Occipital lobe (tissue), 1 donor: ENCODE measurements at regions not wholly inside any gene's neighbourhood (a gene's known extent, or its start where the extent isn't known, plus 50 kb on each side); places are given as distances from the start of the nearest gene placed in this dataset.
A peak's percentile ranks its signal among the peaks of the same experiment; 100 is the strongest.

ENCODE experiments used
- DNase-seq: peaks from one replicate; lab custom pipeline; 2025; lab: John Stamatoyannopoulos, UW

DNA sequence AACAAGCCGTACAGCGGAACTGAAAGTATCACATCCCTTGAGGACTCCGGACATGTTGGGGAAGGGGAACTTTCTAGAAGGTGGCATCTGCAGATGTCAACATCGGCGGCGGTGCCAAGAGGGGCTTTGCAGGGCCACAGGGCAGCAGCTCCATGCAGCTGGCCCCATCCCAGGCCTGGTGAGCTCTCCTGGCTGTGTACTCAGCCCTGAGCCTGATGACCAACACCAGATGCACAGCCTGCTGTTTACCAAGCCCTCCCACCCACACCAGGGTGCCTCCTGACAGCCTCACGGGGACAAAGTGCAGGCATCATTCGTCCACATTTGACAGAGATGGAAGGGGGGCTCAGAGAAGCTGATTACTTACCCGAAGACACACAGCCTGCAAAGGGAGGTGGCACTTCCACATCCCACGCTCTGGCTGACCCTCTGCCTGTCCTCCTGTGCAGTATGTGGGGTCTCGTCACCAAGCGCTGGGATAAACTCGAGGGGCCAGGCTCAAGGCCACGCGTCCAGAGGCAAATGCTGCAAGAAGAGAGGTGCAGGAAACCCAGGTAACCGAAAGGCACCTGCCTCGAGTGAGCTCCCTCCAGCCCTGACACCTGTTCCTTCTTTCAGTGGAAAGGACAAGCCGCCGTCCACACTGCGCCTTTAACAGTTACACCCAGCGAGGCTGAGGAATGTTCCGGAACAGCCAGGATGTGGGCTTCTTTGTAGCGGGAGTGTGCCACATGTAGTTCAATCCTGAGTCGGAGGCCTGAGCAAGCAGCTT is 69.0 kb upstream of the ASAP2 start:
- no peak for DNase-seq

DNA sequence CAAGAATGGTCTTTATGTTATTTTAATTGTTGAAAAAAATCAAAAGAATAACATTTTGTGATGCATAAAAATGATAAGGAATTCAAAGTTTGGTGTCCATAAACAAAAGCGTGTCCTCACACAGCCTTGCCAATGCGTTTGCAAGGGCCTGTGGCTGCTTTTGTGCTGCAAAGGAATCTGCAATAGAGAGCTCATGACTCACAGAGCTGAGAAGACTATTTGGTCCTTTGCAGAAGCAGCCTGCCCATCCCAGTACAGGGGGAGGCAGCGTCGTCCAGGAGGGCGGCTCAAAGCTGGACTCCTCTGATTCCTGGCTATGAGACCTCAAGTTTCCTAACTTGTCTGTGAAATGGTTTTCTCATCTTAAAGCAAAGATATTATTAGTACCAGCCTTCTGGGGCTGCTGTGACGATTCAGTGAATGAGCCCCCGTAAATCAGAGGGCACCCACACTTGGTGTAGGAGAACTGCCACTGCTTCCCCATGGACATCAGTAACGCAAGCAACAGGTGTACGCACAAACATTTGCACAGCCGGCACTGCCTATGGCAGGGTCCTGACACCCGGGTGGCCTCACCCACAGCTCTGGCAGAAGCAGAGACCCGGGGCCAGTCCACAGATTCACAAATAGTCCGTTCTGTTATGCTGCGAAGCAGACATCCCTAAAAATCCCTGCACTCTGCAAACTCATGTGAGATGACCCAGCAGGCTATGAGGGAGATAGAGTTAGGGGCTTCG is 70.6 kb upstream of the ASAP2 start:
- DNase-seq: no peak

DNA sequence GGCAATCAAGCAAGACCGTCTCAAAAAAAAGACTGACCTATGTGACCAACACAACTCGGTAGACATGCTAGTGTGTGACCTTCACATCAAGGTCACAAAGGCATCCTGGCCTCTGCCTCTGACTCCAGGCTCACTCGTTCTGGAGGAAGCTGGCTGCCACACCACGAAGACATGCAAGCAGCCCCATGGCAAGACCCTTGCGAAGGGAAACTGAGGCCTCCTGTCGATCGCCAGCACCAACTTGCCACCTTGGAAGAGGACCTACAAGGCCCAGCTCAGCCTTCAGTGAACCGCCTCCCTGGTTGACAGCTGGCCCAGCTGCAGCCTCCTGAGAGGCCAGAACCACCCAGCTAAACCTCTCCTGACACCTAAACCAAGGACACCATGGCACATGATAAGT is 79.3 kb upstream of the ASAP2 start:
- DNase-seq: no peak

DNA sequence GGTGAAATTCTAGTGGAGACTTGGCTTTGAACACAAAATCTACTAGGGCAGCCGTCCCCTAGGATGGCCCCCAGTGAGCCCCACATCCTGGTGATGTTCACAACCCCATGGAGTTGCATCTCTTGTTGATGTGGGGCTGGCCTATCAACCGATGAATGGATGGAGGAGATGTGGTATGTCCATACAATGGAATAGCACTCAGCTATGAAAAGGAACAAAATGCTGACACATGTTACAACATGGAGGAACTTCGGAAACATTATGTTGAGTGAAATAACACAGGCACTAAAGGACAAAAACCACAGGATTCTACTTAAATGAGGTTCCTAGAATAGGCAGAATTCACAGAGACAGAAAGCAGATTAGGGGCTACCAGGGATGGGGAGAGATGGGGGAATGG is 80.1 kb upstream of the ASAP2 start:
- no peak for DNase-seq

DNA sequence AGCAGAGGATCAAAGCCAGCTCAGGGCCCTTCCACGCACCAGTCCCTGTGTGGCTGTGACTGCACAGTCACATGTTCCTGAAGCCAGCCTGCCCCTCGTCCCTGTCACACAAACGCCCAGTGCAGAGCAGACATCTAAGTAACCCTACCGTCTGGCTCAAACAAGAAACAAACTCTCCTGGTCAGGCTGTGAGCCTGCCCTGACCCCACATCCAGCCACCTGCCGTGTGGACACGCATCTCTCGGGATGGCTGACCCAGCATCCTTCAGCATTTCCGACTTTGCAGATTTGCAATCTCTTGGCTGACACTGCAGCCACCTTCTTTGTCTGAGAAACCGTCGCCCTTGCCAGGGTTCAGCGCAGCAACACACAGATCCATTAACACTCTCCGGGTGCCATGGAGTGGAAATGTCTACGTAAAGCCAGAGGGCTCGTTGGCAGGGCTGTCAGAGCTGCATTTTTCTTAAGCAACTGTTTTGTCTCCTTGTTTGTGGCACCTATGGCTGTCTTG is 82.3 kb upstream of the ASAP2 start:
- no peak for DNase-seq

DNA sequence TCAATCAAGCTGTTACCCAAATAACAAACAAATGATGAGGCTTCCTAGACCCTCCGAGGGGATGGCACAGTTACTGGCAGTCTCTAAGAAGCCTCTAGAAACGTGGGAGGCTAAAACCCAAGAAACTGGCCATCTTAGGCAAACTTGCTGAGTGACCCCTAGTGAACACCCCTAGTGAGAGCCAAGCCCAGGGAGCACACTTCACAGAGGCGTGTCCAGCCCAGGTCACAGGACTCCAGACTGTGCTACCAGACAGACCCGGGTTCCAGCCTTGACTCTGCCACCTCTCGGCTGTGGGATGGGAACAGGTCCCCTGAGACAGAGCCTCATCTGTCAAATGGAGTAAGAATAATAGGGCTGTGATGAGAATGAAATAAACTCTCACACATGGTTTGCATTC is 83.5 kb upstream of the ASAP2 start:
- DNase-seq: no peak

DNA sequence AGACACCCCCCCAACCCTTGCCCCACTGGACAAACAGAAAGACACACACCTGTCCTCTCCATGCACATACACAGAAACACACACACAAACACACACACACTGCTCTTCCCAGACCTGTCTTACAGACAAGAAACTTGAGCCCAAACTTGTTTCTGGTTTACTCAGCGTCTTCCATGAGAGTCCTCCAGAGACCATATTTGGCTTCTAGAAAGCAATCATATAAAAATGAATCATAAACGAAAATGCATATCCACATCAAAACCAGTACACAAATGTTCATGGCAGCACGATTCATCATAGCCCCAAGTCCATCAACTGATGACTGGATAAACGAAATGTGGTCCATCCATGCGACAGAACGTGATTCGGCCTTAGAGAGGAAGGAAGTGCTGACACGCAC is 84.2 kb upstream of the ASAP2 start:
- DNase-seq: no peak

DNA sequence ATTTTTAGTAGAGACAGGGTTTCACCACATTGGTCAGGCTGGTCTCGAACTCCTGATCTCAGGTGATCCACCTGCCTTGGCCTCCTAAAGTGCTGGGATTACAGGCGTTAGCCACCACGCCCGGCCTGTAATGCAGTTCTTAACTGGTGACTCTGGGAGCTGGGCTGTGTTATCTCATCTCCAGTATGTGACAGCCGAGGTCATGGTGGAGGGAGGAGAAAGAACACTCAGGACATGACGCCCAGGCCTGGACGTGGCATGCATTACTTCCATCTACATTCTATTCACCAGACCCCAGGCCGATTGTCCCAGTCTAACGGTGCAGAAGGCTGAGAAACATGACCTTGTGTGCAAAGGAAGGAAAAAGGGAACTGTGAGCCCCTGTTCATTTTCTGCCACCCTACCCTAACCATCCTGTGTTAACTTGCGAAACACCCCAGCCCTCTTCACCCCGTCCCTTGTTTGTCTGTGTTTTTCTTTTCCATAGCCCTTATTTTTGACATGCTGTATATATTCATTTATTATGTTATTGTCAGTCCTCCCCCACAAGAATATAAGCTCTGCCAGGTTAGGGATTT is 88.1 kb upstream of the ASAP2 start:
- no peak for DNase-seq

DNA sequence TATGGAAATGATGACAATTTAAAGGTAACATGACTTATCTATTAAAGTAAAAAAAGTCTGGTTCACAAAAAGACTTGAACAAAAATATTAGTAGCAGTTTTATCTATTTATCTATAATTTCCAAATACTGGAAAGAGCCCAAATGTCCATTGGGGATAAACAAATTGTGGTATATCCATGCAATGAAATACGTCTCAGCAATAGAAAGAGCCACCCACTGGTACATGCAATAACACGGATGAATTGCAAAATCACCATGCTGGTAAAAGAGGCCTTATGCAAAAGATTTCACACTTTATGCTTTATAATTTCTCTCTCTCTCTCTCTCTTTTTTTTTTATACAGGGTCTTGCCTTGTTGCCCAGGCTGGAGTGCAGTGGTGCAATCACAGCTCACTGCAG is 91.4 kb upstream of the ASAP2 start:
- no peak for DNase-seq

DNA sequence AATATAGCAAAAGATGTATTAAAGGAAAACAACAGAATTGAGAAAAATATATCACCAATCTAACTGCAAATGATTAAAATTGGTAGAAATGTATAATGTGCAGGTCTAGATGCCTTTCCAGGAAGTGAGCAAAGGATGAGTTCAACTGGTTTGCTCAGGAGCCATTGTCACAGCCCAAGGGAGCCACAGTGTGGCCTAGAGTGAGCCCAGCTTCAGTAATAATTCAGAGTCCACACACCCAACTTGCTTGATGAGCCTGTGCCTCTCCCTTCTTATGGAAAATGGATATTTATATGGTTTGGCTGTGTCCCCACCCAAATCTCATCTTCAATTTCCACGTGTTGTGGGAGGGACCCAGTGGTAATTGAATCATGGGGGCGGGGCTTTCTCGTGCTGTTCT is 92.2 kb upstream of the ASAP2 start:
- no peak for DNase-seq

DNA sequence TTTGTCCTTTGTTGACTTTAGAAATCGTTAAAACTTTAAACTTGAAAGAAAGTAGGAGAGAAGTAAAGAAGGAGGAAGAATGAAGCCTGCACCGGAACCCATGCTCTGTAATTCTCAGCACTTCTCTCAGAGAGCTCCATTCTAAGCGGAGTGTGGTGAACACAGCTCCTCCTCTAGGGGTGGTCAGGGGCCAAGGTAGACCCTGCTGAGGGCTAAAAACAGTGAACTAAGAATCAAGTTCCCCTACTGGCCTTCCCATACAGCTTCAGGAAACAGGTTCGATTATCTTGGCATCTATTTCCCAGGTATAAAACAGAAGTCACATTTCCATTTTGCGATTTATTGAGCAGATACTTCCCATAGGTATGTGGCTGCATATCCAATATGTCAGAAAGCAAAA is 92.7 kb upstream of the ASAP2 start:
- DNase-seq: no peak

DNA sequence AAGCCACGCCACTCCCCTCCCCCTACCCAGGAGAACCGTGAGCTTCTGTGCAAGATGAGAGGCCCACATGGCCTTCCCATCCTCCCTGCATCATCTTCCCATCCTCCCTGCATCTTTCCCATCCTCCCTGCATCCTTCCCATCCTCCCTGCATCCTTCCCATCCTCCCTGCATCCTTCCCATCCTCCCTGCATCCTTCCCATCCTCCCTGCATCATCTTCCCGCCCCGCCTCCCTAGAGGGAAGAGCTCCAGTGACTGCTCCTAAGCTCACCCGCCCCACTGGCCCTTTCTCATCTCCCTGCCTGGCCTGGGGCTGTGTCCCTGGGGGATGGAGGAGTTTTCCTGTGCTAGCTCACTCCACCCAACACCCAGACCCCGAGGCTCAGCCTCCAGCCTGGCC is 93.3 kb upstream of the ASAP2 start:
- no peak for DNase-seq

DNA sequence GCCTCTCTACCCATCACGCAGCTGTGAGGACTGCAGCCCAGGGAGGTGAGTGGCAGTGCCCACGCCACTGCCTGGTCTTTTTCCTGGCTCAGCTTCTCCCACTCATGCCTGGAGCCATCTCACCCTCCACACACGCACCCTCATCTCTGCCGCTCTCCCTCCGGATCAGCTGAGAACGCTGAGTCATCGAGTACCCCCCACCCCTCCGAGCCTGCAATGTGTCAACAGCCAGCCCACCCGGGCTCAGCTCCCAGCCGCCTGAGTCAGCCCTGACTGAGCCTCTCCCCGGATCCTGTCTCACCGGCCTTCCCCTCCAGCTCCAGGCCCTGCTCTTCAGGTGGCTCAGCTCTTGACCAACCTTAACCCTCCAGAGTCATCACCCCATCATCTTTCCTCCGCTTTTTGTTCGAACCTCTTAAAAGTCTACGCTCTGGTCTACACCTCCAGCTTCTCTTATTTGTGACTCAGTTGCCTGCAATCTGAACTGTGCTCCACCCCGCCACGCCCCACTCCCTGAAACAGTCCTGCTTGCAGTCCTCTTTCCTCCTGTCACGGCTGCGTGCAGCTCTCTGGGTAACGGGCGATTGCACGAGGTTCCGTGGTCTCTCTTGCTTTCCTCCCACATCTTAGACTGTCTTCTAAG is 94.4 kb upstream of the ASAP2 start:
- DNase-seq: peak; percentile 70

DNA sequence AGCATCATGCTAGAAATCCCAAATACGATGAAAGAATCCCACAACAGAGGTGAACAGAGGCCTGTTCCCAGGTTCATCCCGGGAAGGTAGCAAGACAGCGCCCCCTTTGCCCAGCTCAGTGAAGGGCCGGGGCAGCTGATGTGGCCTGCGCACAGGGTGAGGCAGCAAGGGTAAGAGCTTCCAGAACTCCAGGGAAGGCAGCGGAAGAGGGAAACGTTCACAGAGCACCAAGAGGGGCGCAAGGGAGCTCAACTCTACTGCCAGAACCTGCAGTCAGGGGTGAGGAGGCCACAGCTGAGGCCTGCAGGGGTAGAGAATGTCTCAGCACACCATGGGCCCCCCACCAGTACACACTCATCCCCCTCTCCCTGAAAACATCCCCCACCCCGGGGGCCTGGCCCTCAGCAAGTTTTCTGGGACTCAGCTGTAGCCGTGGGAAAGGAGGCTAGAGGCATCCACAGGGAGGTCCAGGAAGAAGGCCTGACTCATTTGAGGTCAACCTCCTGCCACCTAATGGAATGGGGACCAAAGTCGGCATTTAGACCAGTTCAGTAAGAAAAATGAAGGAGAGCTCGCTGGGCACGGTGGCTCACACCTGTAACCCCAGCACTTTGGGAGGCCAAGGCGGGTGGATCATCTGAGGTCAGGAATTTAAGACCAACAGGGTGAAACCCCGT is 95.6 kb upstream of the ASAP2 start:
- DNase-seq: no peak

DNA sequence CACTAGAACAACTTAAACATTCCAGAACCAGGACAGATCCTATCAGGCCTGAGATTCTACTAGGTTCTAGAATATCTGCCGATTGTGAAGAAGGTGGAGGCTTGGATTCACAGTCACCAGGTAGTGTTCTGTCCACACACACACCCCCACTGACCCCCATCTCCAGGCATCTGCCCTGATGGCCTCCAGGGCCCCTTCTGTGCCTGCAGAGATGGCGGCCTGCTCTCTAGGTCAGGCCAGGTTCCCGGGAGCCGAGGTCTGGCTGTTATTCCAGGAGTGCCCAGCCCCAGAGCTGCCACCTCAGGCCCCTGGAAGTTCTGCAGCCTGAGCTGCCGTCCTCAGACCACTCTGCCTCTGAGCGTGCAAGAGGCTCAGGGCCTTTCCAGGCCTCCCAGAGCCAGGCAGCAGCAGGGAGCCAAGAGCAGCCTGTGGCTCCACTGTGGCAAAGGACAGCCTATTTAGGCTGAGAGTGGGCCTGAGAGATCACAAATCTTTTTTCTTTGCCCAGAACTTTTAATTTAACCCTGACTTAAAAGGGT is 96.2 kb upstream of the ASAP2 start:
- no peak for DNase-seq

DNA sequence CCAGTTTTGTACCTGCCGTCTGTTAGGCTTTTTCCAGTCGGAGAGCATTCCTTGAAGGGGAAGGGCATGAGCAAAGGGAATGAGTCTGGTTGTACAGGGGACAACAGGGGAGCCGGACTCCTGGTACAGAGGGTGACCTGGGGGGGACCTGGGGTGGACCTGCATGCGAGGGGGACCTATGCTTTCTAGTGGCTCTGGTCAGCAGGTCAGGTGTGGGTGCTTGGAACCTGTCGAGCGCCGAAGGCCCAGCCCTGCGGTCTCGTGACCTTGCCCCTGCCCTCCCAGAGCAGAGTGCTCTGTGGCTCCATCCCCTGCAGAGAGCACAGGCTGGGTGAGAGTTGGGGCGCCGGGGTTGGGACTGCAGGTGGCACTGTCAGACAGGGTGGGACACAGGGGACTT is 96.7 kb upstream of the ASAP2 start:
- no peak for DNase-seq

DNA sequence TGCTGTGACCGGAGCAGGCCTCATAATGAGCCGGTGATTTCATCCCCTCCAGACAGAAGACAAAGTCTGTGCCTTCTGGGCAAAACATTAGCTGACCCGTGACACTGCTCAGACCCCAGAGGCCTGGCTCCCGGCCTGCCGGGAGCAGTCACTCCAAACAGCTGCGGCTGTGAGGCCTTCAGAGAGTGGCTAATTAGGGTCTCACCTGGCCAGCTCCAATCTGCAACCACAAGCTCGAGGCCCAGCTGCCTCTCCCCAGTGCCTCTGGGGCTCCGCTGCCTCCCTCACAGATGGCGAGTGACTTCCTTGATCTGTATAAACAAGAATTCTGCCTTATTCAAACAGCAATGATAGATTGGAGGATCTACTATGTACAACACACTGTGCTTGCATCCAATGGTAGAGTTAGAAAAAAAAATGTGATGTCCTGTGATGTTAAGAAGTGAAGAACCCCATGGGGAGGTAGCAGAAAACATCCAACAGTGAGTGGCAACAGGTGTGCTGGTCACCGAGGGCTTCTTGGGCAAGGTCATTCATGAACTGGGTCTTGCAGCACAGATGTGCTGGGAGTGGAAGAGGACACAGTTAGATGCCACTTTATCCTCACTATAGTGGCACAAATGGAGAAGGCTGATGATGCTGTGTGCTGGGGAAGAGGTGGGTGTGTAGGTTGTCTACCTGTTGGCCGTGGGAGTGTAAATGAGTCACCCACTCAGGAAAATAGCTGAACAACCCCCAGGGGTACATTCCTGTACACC is 98.2 kb upstream of the ASAP2 start:
- DNase-seq: no peak

DNA sequence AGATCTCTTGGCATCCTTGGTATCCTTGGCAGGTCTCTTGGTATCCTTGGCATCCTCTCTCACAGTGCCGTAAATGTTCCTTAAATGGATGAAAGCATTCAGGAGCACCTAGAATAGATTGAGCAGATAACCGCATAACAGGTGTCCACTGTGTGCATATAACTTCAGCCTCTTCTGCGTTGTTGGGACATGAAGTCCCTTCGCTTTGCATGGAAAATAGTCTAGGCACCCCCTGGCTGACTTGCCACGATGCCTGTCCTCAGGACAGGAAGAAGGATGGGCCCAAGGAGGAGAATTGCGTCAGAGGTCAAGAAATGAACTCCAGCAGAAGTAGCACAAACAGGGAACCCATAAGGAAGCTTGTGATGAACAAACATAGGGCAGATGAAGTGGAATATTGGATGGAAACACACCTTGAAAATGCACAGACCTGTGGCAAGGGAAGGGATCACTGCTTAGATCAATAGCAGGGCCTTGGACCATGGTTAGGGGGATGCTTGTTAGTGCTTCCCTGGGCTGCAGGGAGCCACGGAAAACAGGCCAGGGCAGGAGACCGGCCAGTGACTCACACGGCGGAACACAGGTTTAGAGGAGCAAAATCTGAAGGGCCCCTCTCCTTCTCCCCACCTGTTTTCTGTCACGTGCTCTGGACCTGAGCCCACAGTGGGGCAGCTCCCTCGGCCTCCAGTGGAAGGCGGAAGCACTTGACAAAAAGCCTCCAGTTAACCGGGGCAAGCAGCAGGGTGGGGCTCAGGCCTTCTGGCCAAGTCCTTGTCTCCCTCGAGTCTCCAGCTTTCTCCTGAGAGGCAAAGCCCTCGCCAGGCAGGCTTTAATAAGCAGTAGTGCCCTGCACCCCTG is 99.2 kb upstream of the ASAP2 start:
- no peak for DNase-seq

DNA sequence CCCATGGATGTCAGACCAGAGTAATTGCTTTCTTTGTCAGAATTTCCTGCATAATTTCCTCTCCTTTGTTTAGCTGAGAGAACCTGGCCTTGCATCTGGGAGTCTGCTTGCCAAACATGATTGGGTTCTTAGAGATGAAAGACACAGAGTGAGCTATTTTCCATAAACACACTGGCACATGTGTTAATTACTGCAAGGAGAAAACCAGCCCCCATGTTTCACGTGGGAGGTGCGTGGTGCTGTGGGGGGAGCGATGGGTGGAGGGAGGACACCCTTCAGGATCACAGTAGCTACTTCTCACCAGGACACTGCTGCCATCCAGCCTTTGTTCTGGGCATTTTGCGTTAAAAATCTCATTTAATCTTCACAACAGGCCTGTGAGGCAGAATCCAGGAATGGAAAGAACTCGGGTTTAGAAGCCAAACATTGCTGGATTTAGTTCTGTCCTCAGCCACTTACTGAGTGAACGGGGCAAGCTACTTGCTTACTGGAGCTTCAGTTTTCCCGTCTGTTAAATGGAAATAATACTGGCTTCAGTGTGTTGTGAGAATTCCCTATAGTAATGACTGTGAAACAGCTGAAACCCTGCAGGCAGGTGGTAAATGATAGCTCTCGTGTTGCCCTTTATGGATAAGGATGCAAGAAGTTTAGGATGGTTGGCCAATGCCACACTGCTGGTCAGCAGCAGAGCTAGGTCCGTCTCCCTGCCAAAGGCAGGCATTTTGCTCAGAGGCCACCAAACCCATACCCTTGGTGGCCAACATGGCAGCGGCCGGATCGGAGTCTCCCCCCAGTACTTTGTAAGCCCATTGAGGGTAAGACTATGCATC is 100.1 kb upstream of the ASAP2 start:
- no peak for DNase-seq
